MM.1S (cell line): ENCODE measurements at regions not wholly inside any gene's neighbourhood (a gene's known extent, or its start where the extent isn't known, plus 50 kb on each side); places are given as distances from the start of the nearest gene placed in this dataset.

Experiments used
- CTCF ChIP-seq: fragments of 300-600 bp; sonication (generic); IDR thresholded peaks from 2 replicates; pipeline ENCODE4 v1.5.1; 2016; ENCODE audit warnings: antibody characterized with exemption, low read length, mixed read lengths
- EZH2 ChIP-seq: fragments of 300-600 bp; sonication (generic); optimal IDR thresholded peaks from 2 replicates; pipeline ENCODE3; 2017; ENCODE audit warnings: low read depth, mild to moderate bottlenecking, antibody characterized with exemption, low read length, mixed read lengths

DNA sequence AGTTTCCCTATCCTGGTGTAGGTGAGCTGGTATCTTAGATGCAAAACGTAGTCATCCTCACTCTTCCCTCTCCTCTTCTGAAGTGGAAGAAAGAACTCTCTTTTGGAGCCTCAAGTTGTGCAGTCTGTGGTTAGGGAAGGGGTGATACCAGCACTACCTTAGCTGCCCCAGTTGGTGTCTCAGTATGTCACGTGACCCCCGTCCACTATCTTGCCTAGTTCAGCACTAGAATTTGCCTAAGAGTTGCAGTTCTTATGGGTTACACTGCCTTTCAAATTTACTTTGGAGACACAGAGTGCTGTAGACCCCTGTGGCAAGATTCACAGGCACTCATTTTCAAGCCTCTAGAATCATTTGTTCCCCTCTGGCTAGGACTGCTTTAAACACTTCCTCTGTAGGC lies 322.8 kb upstream of the EDA2R start:
- TF ChIP-seq CTCF (no peak), EZH2 (no peak)
